Kidney (tissue), 13 donors: ENCODE measurements at regions not wholly inside any gene's neighbourhood (a gene's known extent, or its start where the extent isn't known, plus 50 kb on each side); places are given as distances from the start of the nearest gene placed in this dataset.

Experiments
- DNase-seq, 5 donors: peaks; one replicate each; pipeline ENCODE4 v3.0.0-alpha.2; 2013 to 2020
- FAIRE-seq: peaks from 2 replicates; lab custom pipeline; 2012; peaks lifted over from hg19 to GRCh38; lab: Jason Lieb, UNC
- H3K27ac ChIP-seq, 2 donors: one replicate each; pipeline ENCODE4 v1.7.0; 2013; ENCODE audit warnings: low read depth in 2 of 2, low read length in 2 of 2, inconsistent platforms in 1 of 2
- H3K27me3 ChIP-seq: one replicate; pipeline ENCODE4 v1.7.1; 2013; ENCODE audit warnings: low read length, inconsistent platforms; ENCODE audit not compliant: control insufficient read depth, insufficient read depth
- H3K36me3 ChIP-seq, 3 donors: one replicate each; pipeline versions ENCODE4 v1.7.0 to v1.7.1; 2013; ENCODE audit warnings: low read length in 3 of 3, control low read depth in 1 of 3, inconsistent platforms in 1 of 3; ENCODE audit not compliant: insufficient read depth in 3 of 3, control insufficient read depth in 2 of 3
- H3K4me1 ChIP-seq, 3 donors: one replicate each; pipeline versions ENCODE4 v1.7.0 to v1.7.1; 2013; ENCODE audit warnings: low read length in 3 of 3, inconsistent platforms in 1 of 3, low read depth in 1 of 3; ENCODE audit not compliant: control insufficient read depth in 2 of 3, insufficient read depth in 2 of 3
- H3K4me3 ChIP-seq, 3 donors: one replicate each; pipeline versions ENCODE4 v1.7.0 to v1.8.1; 2013; ENCODE audit warnings: low read length in 3 of 3, control low read depth in 1 of 3, inconsistent platforms in 1 of 3
- H3K9ac ChIP-seq, 3 donors: one replicate each; pipeline versions ENCODE4 v1.7.0 to v1.7.1; 2013; ENCODE audit warnings: low read length in 3 of 3, control low read depth in 1 of 3, inconsistent platforms in 1 of 3
- H3K9me3 ChIP-seq, 3 donors: one replicate each; pipeline versions ENCODE4 v1.7.0 to v1.7.1; 2013; ENCODE audit warnings: low read length in 3 of 3, control low read depth in 1 of 3, inconsistent platforms in 1 of 3; ENCODE audit not compliant: control insufficient read depth in 2 of 3, insufficient read depth in 1 of 3
- intact Hi-C: fragments of 100-400 bp; cut with DNase I; formaldehyde crosslinking; loops from one replicate; pipeline ENCODE4 v1.11.1; 2022
- TF ChIP-seq, protein P1 (sequence below): IDR thresholded peaks from 3 replicates; pipeline ENCODE4 v1.5.1; 2012; ENCODE audit warnings: mild to moderate bottlenecking, moderate library complexity, borderline replicate concordance; ENCODE audit not compliant: insufficient read depth; ENCODE audit errors: extremely low read depth
- donor health status: control.
- donor health status: control.
- donor health status: control.
- donor health status: control.
- donor health status: control.
- donor health status: DM: yes; HTN: yes; CAD: no.
- donor health status: Normal renal cell carcinoma (clear cell type).

DNA sequence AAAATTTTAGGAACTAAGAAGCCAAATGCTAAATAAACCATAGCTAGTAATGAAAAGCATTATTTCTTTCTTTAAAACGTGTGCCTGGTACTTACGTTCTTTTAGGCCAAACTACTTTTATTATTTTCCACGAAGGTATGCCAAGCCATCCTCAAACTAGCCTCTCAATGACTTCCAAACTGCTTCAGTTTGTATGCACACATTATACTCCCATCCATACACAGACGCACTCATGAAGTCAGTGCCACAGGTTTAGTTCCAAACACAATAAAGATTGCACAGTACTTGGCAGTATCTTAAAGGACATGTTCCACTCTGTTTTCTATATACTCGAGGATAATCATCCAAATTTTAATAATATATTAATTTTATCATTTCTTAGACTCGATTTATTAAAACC lies 609.2 kb upstream of the ZNF385D start:
- intact Hi-C loops, result no loop called here
- Histone ChIP-seq H3K4me3 (no peak overlapping the region), H3K9me3 (no peaks in the 10 kb centered on the region), H3K9ac (no peak overlapping the region), H3K27ac (no peak overlapping the region), H3K36me3 (no peaks in the 10 kb centered on the region), H3K4me1 (no peaks in the 10 kb centered on the region), H3K27me3 (no peaks in the 10 kb centered on the region)
- TF ChIP-seq, protein P1, sequence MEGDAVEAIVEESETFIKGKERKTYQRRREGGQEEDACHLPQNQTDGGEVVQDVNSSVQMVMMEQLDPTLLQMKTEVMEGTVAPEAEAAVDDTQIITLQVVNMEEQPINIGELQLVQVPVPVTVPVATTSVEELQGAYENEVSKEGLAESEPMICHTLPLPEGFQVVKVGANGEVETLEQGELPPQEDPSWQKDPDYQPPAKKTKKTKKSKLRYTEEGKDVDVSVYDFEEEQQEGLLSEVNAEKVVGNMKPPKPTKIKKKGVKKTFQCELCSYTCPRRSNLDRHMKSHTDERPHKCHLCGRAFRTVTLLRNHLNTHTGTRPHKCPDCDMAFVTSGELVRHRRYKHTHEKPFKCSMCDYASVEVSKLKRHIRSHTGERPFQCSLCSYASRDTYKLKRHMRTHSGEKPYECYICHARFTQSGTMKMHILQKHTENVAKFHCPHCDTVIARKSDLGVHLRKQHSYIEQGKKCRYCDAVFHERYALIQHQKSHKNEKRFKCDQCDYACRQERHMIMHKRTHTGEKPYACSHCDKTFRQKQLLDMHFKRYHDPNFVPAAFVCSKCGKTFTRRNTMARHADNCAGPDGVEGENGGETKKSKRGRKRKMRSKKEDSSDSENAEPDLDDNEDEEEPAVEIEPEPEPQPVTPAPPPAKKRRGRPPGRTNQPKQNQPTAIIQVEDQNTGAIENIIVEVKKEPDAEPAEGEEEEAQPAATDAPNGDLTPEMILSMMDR, result no peak
- FAIRE-seq, result no peak
- no peak for DNase-seq

DNA sequence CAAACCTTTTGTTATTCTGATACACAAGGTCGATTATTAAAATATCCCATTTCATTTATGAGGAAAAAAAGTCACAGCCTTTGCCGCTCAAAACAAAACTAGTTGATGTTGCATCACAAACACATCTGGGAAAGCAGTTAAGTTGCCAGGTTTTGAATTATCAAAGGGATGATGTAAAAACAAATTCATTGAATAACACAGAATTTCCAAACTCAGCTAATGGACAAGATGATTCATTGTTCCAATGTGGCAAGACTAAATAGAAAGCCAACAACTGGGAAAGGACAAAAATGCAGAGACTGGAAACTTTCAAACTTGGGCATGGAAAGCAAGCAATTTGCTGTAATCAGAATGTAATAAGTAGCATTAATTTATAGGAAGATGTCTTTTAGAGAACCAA lies 610.0 kb upstream of the ZNF385D start:
- H3K27ac ChIP-seq, result no peak overlapping the region
- H3K4me1 ChIP-seq, result no peaks in the 10 kb centered on the region
- no peak overlapping the region for H3K9ac ChIP-seq
- TF ChIP-seq, protein P1, result no peak
- FAIRE-seq (no peak), DNase-seq (no peak)
- H3K27me3 ChIP-seq, result no peaks in the 10 kb centered on the region
- H3K9me3 ChIP-seq, result no peaks in the 10 kb centered on the region
- no peaks in the 10 kb centered on the region for H3K36me3 ChIP-seq
- no peak overlapping the region for H3K4me3 ChIP-seq
- intact Hi-C loops, result no loop called here

DNA sequence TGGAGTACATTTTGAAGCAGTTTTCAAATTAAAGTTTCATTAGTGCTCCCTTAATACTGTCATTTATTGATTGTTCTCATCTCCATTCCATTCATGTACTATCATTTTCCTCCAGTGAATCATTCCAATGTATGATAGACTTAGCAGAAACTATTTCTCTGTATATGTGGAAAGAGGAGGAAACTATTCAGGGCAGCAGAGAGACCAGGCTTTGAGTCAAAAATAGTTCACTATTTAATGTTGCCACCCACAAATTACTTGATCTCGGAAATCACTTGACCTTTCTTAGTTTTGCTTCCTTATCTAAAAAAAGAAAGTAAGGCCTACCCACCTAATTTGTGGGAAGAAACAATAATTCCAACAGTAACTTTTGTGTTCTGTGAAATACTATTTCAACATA lies 610.5 kb upstream of the ZNF385D start:
- H3K27me3 ChIP-seq, result no peaks in the 10 kb centered on the region
- no peaks in the 10 kb centered on the region for H3K36me3 ChIP-seq
- H3K27ac ChIP-seq, result no peak overlapping the region
- no peaks in the 10 kb centered on the region for H3K4me1 ChIP-seq
- H3K9ac ChIP-seq, result no peak overlapping the region
- no peak for FAIRE-seq
- no peak for DNase-seq
- no peak overlapping the region for H3K4me3 ChIP-seq
- intact Hi-C loops, result no loop called here
- no peaks in the 10 kb centered on the region for H3K9me3 ChIP-seq
- TF ChIP-seq, protein P1, result no peak

DNA sequence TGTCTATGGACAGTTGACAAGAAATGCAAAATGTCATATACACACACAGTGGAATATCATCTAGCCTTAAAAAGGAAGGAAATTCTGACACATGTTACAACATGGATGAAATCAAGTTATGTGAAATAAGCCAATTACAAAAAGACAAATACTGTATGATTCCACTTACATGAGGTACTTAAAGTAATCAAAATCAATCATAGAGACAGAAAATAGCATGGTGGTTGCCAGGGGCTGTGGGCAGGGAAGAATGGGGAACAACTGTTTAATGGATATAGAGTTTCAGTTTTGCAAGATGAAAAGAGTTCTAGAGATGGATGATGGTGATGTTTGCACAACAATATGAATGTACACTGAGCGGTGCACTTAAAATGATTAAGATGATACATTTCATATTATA lies 613.8 kb upstream of the ZNF385D start:
- Histone ChIP-seq H3K36me3 (no peaks in the 10 kb centered on the region), H3K27me3 (no peaks in the 10 kb centered on the region), H3K27ac (no peak overlapping the region), H3K4me3 (no peak overlapping the region), H3K9ac (no peak overlapping the region), H3K4me1 (no peaks in the 10 kb centered on the region), H3K9me3 (no peaks in the 10 kb centered on the region)
- no peak for DNase-seq
- TF ChIP-seq, protein P1, result no peak
- intact Hi-C loops, result no loop called here
- FAIRE-seq, result no peak
